DOHH2 (cell line): ENCODE measurements at regions not wholly inside any gene's neighbourhood (a gene's known extent, or its start where the extent isn't known, plus 50 kb on each side); places are given as distances from the start of the nearest gene placed in this dataset.

Source experiments
- H3F3A ChIP-seq: fragments of 200-600 bp; sonication (generic), shearing (Covaris generic); 2 replicates; pipeline ENCODE4 v1.6.0; 2016; ENCODE audit warnings: antibody characterized with exemption, mild to moderate bottlenecking; ENCODE audit not compliant: control insufficient read depth, insufficient read depth
- H3K27ac ChIP-seq: fragments of 200-600 bp; sonication (generic); 2 replicates; pipeline ENCODE4 v1.5.1; 2014; ENCODE audit warnings: low read depth, mild to moderate bottlenecking, low read length, moderate library complexity
- H3K27me3 ChIP-seq: fragments of 200-600 bp; sonication (generic); 2 replicates; pipeline ENCODE4 v1.6.1; 2014; ENCODE audit warnings: mild to moderate bottlenecking, low read length, mixed read lengths; ENCODE audit not compliant: control insufficient read depth
- H3K36me3 ChIP-seq: fragments of 200-600 bp; sonication (generic); 2 replicates; pipeline ENCODE4 v1.6.1; 2014; ENCODE audit warnings: mild to moderate bottlenecking, low read length, moderate library complexity, mixed read lengths; ENCODE audit not compliant: control insufficient read depth
- H3K4me1 ChIP-seq: fragments of 200-600 bp; sonication (generic); 2 replicates; pipeline ENCODE4 v1.6.1; 2014; ENCODE audit warnings: mild to moderate bottlenecking, low read length, mixed read lengths; ENCODE audit not compliant: control insufficient read depth
- H3K4me2 ChIP-seq: fragments of 200-600 bp; sonication (generic); 2 replicates; pipeline ENCODE4 v1.6.0; 2014; ENCODE audit warnings: mild to moderate bottlenecking, low read length, moderate library complexity
- H3K4me3 ChIP-seq: fragments of 200-600 bp; sonication (generic); 2 replicates; pipeline ENCODE4 v1.5.1; 2014; ENCODE audit warnings: mild to moderate bottlenecking, low read length, mixed read lengths
- H3K79me2 ChIP-seq: fragments of 200-600 bp; sonication (generic); 2 replicates; pipeline ENCODE4 v1.6.1; 2014; ENCODE audit warnings: mild to moderate bottlenecking, low read length, mixed read lengths; ENCODE audit not compliant: control insufficient read depth
- H3K9me2 ChIP-seq: fragments of 200-600 bp; sonication (generic); replicated peaks from 2 replicates; pipeline ENCODE4 v1.6.1; 2014; ENCODE audit warnings: mild to moderate bottlenecking, low read length, mixed read lengths; ENCODE audit not compliant: control insufficient read depth
- H3K9me3 ChIP-seq: fragments of 200-600 bp; sonication (generic); 2 replicates; pipeline ENCODE4 v1.6.1; 2014; ENCODE audit warnings: antibody characterized with exemption, low read length, mixed read lengths; ENCODE audit not compliant: control insufficient read depth, insufficient read depth
- H4K20me1 ChIP-seq: fragments of 200-600 bp; sonication (generic); 2 replicates; pipeline ENCODE4 v1.6.0; 2014; ENCODE audit warnings: low read depth, mild to moderate bottlenecking, antibody characterized with exemption, low read length, moderate library complexity; ENCODE audit not compliant: control insufficient read depth, insufficient read depth
- CTCF ChIP-seq: fragments of 200-600 bp; sonication (generic); IDR thresholded peaks from one replicate; pipeline ENCODE4 v1.5.1; 2014; ENCODE audit warnings: antibody characterized with exemption, mild to moderate bottlenecking, low read depth, low read length; ENCODE audit not compliant: poor library complexity, severe bottlenecking
- EZH2phosphoT487 ChIP-seq: fragments of 200-600 bp; sonication (generic); IDR thresholded peaks from 2 replicates; pipeline ENCODE4 v1.6.1; 2017; ENCODE audit warnings: borderline replicate concordance, mild to moderate bottlenecking, antibody characterized with exemption, low read length, moderate library complexity, mixed read lengths

GRCh38 chr11:134768463-134768862 lies 356.4 kb upstream of the B3GAT1 start:
- H3K9me3 ChIP-seq = peaks cover 12% of the 10 kb centered on the region
- no peaks in the 10 kb centered on the region for H3K79me2 ChIP-seq
- H3K4me1 ChIP-seq = peaks cover 3% of the 10 kb centered on the region; the same call in 1 of the 2 replicates

GRCh38 chr11:134765565-134765964 lies 353.5 kb upstream of the B3GAT1 start:
- TF ChIP-seq EZH2phosphoT487 (no peak), CTCF (no peak)
- Histone ChIP-seq H3K9me2 (no peaks in the 10 kb centered on the region), H3F3A (no peaks in the 10 kb centered on the region), H4K20me1 (no peaks in the 10 kb centered on the region), H3K36me3 (no peaks in the 10 kb centered on the region), H3K4me3 (no peak overlapping the region), H3K4me2 (no peak overlapping the region), H3K27me3 (no peaks in the 10 kb centered on the region), H3K79me2 (no peaks in the 10 kb centered on the region), H3K9me3 (peaks cover 4% of the 10 kb centered on the region; the same call in 1 of the 2 replicates), H3K4me1 (no peaks in the 10 kb centered on the region), H3K27ac (no peak overlapping the region)

More at GRCh38 chr11:134768463-134768862, 356.4 kb upstream of the B3GAT1 start:
- no peak overlapping the region for H3K27ac ChIP-seq
- H3K4me3 ChIP-seq = no peak overlapping the region
- H3K27me3 ChIP-seq = no peaks in the 10 kb centered on the region
- H3K36me3 ChIP-seq = no peaks in the 10 kb centered on the region
- H3F3A ChIP-seq = peaks cover 7% of the 10 kb centered on the region
- H4K20me1 ChIP-seq = no peaks in the 10 kb centered on the region
- H3K9me2 ChIP-seq = no peaks in the 10 kb centered on the region
- H3K4me2 ChIP-seq = no peak overlapping the region
- TF ChIP-seq EZH2phosphoT487 = no peak
- TF ChIP-seq CTCF = no peak

GRCh38 chr11:134764966-134765365 lies 352.9 kb upstream of the B3GAT1 start:
- Histone ChIP-seq H3K9me3 (peaks cover 4% of the 10 kb centered on the region; the same call in 1 of the 2 replicates), H3K9me2 (no peaks in the 10 kb centered on the region), H3K4me2 (no peak overlapping the region)

More at GRCh38 chr11:134764966-134765365, 352.9 kb upstream of the B3GAT1 start:
- Histone ChIP-seq H4K20me1 (no peaks in the 10 kb centered on the region), H3F3A (no peaks in the 10 kb centered on the region), H3K4me1 (no peaks in the 10 kb centered on the region), H3K79me2 (no peaks in the 10 kb centered on the region), H3K4me3 (no peak overlapping the region), H3K27ac (no peak overlapping the region), H3K27me3 (no peaks in the 10 kb centered on the region), H3K36me3 (no peaks in the 10 kb centered on the region)
- TF ChIP-seq EZH2phosphoT487 (no peak), CTCF (no peak)
